ENCODE measurements at regions not wholly inside any gene's neighbourhood (a gene's known extent, or its start where the extent isn't known, plus 50 kb on each side); places are given as distances from the start of the nearest gene placed in this dataset.

DNA sequence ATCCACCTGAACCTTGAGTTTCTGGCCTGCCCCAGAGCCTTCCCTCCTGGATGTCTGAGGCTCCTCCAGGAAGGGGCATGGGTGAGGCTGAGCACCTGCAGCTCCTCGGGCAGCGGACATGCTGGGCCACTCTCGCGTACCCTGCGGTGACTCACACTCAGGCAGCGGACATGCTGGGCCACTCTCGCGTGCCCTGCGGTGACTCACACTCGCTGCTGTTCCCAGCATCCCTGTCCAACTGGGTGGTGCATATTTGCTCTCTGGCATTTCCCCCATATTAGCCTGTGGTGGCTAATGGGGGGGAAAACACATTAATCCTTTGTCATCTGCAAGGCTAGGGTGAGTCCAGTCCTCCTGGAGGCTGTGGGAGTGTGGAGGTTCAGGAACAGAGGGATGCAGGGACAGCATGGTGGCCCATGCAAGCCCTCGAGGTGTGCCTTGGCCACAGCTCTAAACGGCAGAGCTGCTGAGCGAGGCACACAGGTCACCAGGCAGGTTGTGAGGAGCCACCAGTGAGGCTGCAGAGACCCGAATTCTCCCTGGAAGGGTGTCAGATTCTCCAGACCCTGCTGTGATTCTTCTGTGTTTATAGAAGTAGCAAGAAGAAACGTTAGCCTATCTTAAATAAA lies 728.1 kb downstream of the BRD1 start:
- no peak overlapping the region for H3K4me3 Mint-ChIP-seq
- no peaks in the 10 kb centered on the region for H3K4me1 Mint-ChIP-seq (ENCODE audit: low read depth)
- H3K27ac Mint-ChIP-seq: no peak overlapping the region
- H3K27me3 Mint-ChIP-seq: peaks cover 31% of the 10 kb centered on the region
- H3K36me3 Mint-ChIP-seq (ENCODE audit: low read depth): no peaks in the 10 kb centered on the region
- no peak for DNase-seq
- H3K9me3 Mint-ChIP-seq: no peaks in the 10 kb centered on the region

DNA sequence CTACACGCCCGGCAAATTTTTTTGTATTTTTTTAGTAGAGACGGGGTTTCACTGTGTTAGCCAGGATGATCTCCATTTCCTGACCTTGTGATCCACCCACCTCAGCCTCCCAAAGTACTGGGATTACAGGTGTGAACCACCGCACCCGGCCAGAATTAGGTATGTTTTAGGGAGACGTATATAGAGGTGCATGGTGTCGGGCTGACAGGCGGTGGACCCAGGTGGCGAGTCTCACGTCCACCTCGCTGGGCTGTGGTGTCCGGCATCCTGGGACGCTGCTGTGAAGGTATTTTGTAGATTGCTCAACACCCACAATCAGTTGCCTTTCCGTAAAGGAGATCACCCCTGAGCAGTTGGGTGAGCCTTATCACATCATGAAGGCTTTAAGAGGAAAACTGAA lies 728.6 kb downstream of the BRD1 start:
- Mint-ChIP-seq H3K4me3 (no peak overlapping the region), H3K9me3 (no peaks in the 10 kb centered on the region)
- DNase-seq: no peak

DNA sequence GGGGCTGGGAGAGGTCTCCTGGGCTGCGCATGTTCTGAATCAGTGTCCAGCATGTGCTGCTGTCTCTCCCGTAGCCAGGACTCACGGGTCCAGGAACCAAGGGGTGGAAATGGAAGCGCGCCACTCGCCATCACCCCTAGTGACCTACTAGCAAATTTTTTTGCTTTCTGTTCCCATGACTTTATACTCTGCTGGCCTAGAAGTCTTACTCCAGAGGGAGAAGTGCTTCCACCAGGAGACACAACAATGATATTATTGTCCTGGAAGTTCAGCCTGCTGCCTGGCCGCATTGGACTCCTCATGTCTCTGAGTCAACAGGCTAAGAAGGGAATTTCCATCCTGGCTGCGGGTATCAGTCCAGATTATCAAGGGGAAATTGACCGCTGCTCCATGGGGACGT lies 729.7 kb downstream of the BRD1 start:
- Mint-ChIP-seq H3K4me1 (ENCODE audit: low read depth) (no peaks in the 10 kb centered on the region), H3K9me3 (no peaks in the 10 kb centered on the region), H3K27ac (no peak overlapping the region), H3K27me3 (peaks cover 22% of the 10 kb centered on the region), H3K36me3 (ENCODE audit: low read depth) (no peaks in the 10 kb centered on the region), H3K4me3 (no peak overlapping the region)
- DNase-seq: no peak

More for the DNA sequence above, 728.6 kb downstream of the BRD1 start:
- Mint-ChIP-seq H3K27ac (no peak overlapping the region), H3K27me3 (peaks cover 27% of the 10 kb centered on the region), H3K4me1 (ENCODE audit: low read depth) (no peaks in the 10 kb centered on the region), H3K36me3 (ENCODE audit: low read depth) (no peaks in the 10 kb centered on the region)

DNA sequence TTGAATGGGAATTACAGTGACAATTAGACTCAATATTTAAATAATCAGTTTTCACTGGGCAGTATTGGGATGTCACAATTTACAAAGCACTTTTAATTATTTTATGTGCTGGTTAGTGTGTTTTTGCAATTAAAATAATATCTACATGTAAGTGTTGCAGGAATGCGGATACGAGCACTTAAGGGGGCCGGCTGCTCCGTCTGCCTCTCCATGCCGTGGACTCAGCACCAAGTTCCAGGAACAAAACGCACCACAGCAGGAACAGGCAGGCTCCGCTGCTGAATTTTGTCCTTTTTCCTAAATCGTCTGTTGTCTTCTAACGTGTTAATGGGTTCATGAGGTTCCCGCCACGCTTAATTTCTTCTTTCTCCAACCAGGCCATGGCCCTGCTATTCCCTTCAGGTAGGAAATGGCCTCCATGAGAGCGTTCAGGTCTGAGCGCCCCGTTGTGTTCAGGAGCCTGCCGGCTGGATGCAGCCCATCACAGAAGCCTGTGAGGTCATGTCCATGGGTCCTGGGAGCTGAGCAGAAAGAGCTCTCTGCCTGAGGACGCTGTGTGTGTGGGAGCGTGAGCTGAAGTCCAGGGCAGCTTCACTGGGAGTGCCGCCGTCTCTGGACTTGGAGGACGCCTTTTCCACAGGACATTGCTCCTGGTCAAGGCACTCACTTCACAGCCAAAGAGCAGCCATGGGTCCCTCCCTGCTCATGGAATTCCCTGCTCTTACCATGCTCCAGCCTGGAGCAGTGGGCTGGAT lies 730.3 kb downstream of the BRD1 start:
- no peaks in the 10 kb centered on the region for H3K36me3 Mint-ChIP-seq (ENCODE audit: low read depth)
- no peaks in the 10 kb centered on the region for H3K4me1 Mint-ChIP-seq (ENCODE audit: low read depth)

DNA sequence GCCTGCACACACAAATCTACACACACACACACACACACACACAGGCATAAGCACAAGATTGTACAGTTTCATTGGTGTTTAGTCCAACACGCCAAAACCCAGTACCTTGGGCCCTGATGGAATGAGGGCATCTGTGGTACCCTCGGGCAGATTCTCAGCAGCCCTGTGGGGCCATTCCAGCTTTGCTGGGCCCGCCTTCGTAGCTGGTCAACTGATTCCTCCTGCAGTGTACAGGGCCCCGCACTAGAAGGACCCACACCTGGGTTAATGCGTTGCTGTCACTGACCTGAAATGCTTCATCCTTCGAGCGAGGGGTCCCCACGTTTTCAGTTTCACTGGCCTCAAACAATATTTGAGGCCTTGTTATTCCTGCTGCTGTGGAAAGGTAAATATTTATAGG lies 731.2 kb downstream of the BRD1 start:
- no peaks in the 10 kb centered on the region for H3K4me1 Mint-ChIP-seq (ENCODE audit: low read depth)
- DNase-seq: no peak
- H3K27ac Mint-ChIP-seq: no peak overlapping the region
- no peak overlapping the region for H3K4me3 Mint-ChIP-seq
- no peaks in the 10 kb centered on the region for H3K36me3 Mint-ChIP-seq (ENCODE audit: low read depth)
- H3K27me3 Mint-ChIP-seq: peaks cover 17% of the 10 kb centered on the region
- no peaks in the 10 kb centered on the region for H3K9me3 Mint-ChIP-seq

More for the DNA sequence above, 730.3 kb downstream of the BRD1 start:
- H3K27me3 Mint-ChIP-seq: peaks cover 17% of the 10 kb centered on the region
- H3K9me3 Mint-ChIP-seq: no peaks in the 10 kb centered on the region
- no peak for DNase-seq
- H3K27ac Mint-ChIP-seq: no peak overlapping the region
- H3K4me3 Mint-ChIP-seq: no peak overlapping the region

DNA sequence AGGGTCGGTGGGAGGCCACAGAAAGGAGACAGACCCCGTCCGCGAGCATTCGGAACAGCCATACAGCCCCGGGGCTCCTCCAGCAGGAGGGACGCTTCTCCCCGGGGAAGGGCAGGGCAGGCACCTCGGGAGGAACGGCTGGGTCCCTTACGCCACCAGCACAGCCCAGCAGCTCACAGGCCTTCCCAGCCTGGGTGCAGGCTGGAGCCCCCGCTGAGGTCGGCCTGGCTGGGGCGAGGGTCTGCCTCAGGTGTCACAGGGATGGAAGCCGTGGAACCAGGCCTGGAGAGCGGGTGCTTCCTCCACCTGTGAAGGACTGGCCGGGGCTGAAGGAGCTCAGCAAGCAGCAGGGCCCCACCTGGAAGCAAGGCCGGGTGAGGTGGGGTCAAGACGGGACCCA lies 732.3 kb downstream of the BRD1 start:
- no peak overlapping the region for H3K27ac Mint-ChIP-seq
- H3K36me3 Mint-ChIP-seq (ENCODE audit: low read depth): no peaks in the 10 kb centered on the region
- H3K4me1 Mint-ChIP-seq (ENCODE audit: low read depth): no peaks in the 10 kb centered on the region
- peaks cover 9% of the 10 kb centered on the region for H3K27me3 Mint-ChIP-seq
- no peaks in the 10 kb centered on the region for H3K9me3 Mint-ChIP-seq
- no peak overlapping the region for H3K4me3 Mint-ChIP-seq
- no peak for DNase-seq

DNA sequence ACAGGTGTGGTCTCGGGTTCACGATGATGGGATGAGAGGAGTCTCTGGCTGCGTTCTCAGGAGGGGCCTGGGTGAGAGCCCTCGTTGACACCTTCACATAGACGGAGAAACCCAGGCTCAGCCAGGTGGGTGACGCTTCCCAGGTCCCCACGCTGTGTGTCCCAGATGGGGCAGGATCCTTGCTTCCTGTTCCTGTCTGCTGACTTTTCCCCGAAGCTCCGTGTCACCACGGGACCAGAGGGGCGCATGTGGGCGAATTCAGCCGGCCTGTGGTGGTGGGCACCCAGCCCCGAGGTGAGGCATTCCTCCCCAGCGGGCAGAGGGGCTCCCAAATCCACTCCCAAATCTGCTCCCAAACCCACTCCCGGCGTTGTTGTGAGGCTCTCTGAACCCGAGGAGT lies 732.8 kb downstream of the BRD1 start:
- Mint-ChIP-seq H3K27ac (no peak overlapping the region), H3K9me3 (no peaks in the 10 kb centered on the region), H3K4me1 (ENCODE audit: low read depth) (no peaks in the 10 kb centered on the region), H3K27me3 (peaks cover 5% of the 10 kb centered on the region), H3K4me3 (no peak overlapping the region), H3K36me3 (ENCODE audit: low read depth) (no peaks in the 10 kb centered on the region)
- no peak for DNase-seq

DNA sequence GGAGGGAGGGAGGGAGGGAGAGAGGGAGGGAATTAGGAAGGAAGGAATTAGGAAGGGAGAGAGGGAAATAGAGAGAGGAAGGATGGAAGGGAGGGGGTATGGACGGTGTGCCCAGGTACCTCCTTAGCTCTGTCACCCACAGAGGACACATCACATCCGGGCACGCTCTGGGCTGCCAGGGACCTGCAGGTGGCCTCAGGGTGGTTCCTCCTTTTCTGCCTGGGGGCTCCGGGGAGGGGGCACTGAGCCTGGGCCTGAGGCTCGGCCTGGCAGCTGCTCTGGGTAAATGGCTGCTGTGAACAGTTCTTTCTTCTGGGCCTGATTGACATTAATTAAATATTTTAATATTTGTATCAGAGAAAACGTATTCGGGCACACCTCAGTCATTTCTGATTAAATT lies 733.5 kb downstream of the BRD1 start:
- Mint-ChIP-seq H3K27ac (no peak overlapping the region), H3K9me3 (no peaks in the 10 kb centered on the region), H3K4me1 (ENCODE audit: low read depth) (no peaks in the 10 kb centered on the region), H3K27me3 (no peaks in the 10 kb centered on the region), H3K36me3 (ENCODE audit: low read depth) (no peaks in the 10 kb centered on the region), H3K4me3 (no peak overlapping the region)
- no peak for DNase-seq

- H3K4me1 Mint-ChIP-seq (ENCODE audit: low read depth): no peaks in the 10 kb centered on the region
- no peak overlapping the region for H3K4me3 Mint-ChIP-seq
- no peaks in the 10 kb centered on the region for H3K9me3 Mint-ChIP-seq
- no peak for DNase-seq
- H3K36me3 Mint-ChIP-seq (ENCODE audit: low read depth): no peaks in the 10 kb centered on the region
- peaks cover 2% of the 10 kb centered on the region for H3K27me3 Mint-ChIP-seq
- H3K27ac Mint-ChIP-seq: no peak overlapping the region
These were observed 734.3 kb downstream of the BRD1 start for GRCh38 chr22:49093192-49093880.

GRCh38 chr22:49092716-49093115 lies 735.0 kb downstream of the BRD1 start:
- Mint-ChIP-seq H3K9me3 (no peaks in the 10 kb centered on the region), H3K27me3 (peaks cover 6% of the 10 kb centered on the region), H3K27ac (no peak overlapping the region), H3K4me1 (ENCODE audit: low read depth) (no peaks in the 10 kb centered on the region), H3K36me3 (ENCODE audit: low read depth) (no peaks in the 10 kb centered on the region), H3K4me3 (no peak overlapping the region)
- DNase-seq: no peak

DNA sequence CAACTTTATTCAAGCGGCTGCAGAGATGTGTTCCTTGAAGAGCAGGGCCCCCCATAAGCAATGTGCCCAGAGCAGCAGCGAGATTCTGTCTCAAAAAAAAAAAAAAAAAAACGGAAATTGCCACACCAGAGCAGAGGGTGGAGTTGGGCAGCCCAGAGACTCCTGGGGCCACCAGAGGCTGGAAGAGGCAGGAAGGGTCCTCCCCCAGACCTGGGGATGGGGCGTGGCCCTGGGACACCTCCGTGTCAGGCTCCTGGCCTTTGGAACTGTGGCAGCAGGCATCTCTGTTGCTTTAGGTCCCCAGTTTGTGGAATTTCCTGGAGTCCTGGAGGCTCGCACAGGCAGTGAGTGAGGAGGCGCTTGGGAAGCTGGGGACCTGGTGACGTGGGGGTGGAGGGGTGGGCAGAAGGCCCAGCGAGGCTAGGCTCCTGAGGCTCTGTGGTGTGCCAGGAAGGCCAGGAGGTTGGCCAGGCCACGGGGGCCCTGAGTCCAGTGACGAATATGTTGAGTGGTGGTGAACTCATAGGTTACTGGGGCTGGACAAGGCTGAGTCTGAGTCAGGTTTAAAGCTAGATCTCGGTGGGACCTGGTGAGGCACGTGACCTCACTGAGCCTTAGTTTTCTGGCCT lies 735.6 kb downstream of the BRD1 start:
- Mint-ChIP-seq H3K27ac (no peak overlapping the region), H3K4me1 (ENCODE audit: low read depth) (no peaks in the 10 kb centered on the region), H3K9me3 (no peaks in the 10 kb centered on the region), H3K27me3 (peaks cover 10% of the 10 kb centered on the region), H3K4me3 (no peak overlapping the region), H3K36me3 (ENCODE audit: low read depth) (no peaks in the 10 kb centered on the region)
- no peak for DNase-seq

DNA sequence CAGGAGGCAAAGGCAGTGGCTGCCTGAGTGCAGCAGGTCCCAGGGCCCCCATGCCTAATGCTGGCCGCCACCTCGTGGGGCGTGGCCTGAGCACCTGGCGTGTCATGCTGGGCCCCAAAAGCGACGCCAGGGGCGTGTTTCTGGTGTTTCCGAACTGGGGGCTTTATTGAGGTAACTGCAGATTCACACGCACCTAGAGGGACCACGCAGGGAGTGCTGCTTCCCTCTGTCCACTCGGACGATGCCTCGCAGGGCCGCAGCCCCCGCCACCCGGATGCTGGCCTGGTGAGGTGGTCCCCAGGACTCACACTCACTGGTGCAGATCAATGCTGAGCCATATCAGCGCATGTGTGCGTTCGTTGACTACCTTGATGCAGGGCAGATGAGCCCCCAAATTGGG lies 736.2 kb downstream of the BRD1 start:
- H3K4me3 Mint-ChIP-seq: no peak overlapping the region

GRCh38 chr22:49090853-49091135 lies 736.9 kb downstream of the BRD1 start:
- H3K27me3 Mint-ChIP-seq: peaks cover 15% of the 10 kb centered on the region

More for the DNA sequence above, 736.2 kb downstream of the BRD1 start:
- no peaks in the 10 kb centered on the region for H3K9me3 Mint-ChIP-seq
- no peak for DNase-seq
- no peak overlapping the region for H3K27ac Mint-ChIP-seq
- no peaks in the 10 kb centered on the region for H3K36me3 Mint-ChIP-seq (ENCODE audit: low read depth)
- H3K4me1 Mint-ChIP-seq (ENCODE audit: low read depth): no peaks in the 10 kb centered on the region
- H3K27me3 Mint-ChIP-seq: peaks cover 13% of the 10 kb centered on the region

GRCh38 chr22:49090061-49090852 lies 737.4 kb downstream of the BRD1 start:
- Mint-ChIP-seq H3K4me3 (no peak overlapping the region), H3K27me3 (peaks cover 15% of the 10 kb centered on the region), H3K36me3 (ENCODE audit: low read depth) (no peaks in the 10 kb centered on the region), H3K27ac (no peak overlapping the region), H3K4me1 (ENCODE audit: low read depth) (no peaks in the 10 kb centered on the region), H3K9me3 (no peaks in the 10 kb centered on the region)
- no peak for DNase-seq

More at GRCh38 chr22:49090853-49091135, 736.9 kb downstream of the BRD1 start:
- no peak for DNase-seq
- no peaks in the 10 kb centered on the region for H3K36me3 Mint-ChIP-seq (ENCODE audit: low read depth)
- no peaks in the 10 kb centered on the region for H3K9me3 Mint-ChIP-seq
- no peak overlapping the region for H3K27ac Mint-ChIP-seq
- no peak overlapping the region for H3K4me3 Mint-ChIP-seq
- H3K4me1 Mint-ChIP-seq (ENCODE audit: low read depth): no peaks in the 10 kb centered on the region

Data from activated T-cell treated with anti-CD3 and anti-CD28 coated beads, Interleukin-2, amount 50 U/mL, for 24 hours (primary cell).